ENCODE measurements at regions not wholly inside any gene's neighbourhood (a gene's known extent, or its start where the extent isn't known, plus 50 kb on each side); places are given as distances from the start of the nearest gene placed in this dataset.

- Histone ChIP-seq H3K23me2 (ENCODE audit: insufficient read length, low read depth, low read length, poor library complexity, severe bottlenecking) (no peaks in the 10 kb centered on the region), H4K91ac (ENCODE audit: insufficient read length, low read depth, low read length) (no peak overlapping the region), H3K4me1 (ENCODE audit: insufficient read depth, low read length) (no peaks in the 10 kb centered on the region), H3K14ac (ENCODE audit: insufficient read depth, low read length) (no peak overlapping the region), H3K18ac (ENCODE audit: insufficient read length, low read depth, low read length) (no peak overlapping the region), H3K4me2 (ENCODE audit: insufficient read depth, insufficient read length, low read length) (no peak overlapping the region), H2BK12ac (ENCODE audit: insufficient read length, low read depth, low read length) (no peak overlapping the region), H2BK5ac (ENCODE audit: insufficient read length, low read length) (no peak overlapping the region), H4K8ac (replicated peaks; ENCODE audit: insufficient read length, low read depth, low read length) (no peak overlapping the region), H4K20me1 (ENCODE audit: control insufficient read depth, insufficient read depth, insufficient read length) (no peaks in the 10 kb centered on the region), H3K27ac (ENCODE audit: insufficient read length, low read depth, low read length) (no peak overlapping the region), H2AFZ (ENCODE audit: low read length) (no peak overlapping the region), H3K27me3 (ENCODE audit: insufficient read depth, low read length) (no peaks in the 10 kb centered on the region), H3K79me2 (ENCODE audit: insufficient read depth, low read length) (no peaks in the 10 kb centered on the region), H2BK20ac (ENCODE audit: low read depth, low read length, poor library complexity, severe bottlenecking) (no peak overlapping the region), H2AK5ac (ENCODE audit: insufficient read length, low read length) (no peak overlapping the region), H3K23ac (ENCODE audit: insufficient read length, low read depth, low read length) (no peak overlapping the region), H3K56ac (ENCODE audit: insufficient read length, low read depth, low read length) (no peak overlapping the region), H3K9ac (ENCODE audit: extremely low read depth, insufficient read length, low read length) (no peak overlapping the region), H3T11ph (ENCODE audit: low read length) (no peak overlapping the region), H4K5ac (ENCODE audit: insufficient read length, low read depth, low read length) (no peak overlapping the region), H2BK15ac (ENCODE audit: low read depth, low read length) (no peak overlapping the region), H2BK120ac (ENCODE audit: low read depth, low read length, poor library complexity, severe bottlenecking) (no peak overlapping the region), H3K79me1 (ENCODE audit: insufficient read depth, low read depth, low read length, poor library complexity, severe bottlenecking) (no peaks in the 10 kb centered on the region), H3K4ac (ENCODE audit: low read depth, low read length) (no peak overlapping the region), H3K9me3 (ENCODE audit: control insufficient read depth, low read depth, low read length) (no peaks in the 10 kb centered on the region)
- Mint-ChIP-seq H3K27ac (no peak overlapping the region), H3K36me3 (ENCODE audit: insufficient read depth in 1 of 3, low read depth in 3 of 3) (peaks cover 3 to 5% (median 4%) of the 10 kb centered on the region in 3 experiments; a peak in 4 of 7 replicates), H3K4me1 (no peaks in the 10 kb centered on the region), H3K4me3 (no peak overlapping the region), H3K27me3 (ENCODE audit: low read depth) (no peaks in the 10 kb centered on the region), H3K9me3 (peaks cover 5 to 13% of the 10 kb centered on the region in 2 experiments; a peak in 3 of 5 replicates)
- no peak for DNase-seq
- TF ChIP-seq, protein P1, sequence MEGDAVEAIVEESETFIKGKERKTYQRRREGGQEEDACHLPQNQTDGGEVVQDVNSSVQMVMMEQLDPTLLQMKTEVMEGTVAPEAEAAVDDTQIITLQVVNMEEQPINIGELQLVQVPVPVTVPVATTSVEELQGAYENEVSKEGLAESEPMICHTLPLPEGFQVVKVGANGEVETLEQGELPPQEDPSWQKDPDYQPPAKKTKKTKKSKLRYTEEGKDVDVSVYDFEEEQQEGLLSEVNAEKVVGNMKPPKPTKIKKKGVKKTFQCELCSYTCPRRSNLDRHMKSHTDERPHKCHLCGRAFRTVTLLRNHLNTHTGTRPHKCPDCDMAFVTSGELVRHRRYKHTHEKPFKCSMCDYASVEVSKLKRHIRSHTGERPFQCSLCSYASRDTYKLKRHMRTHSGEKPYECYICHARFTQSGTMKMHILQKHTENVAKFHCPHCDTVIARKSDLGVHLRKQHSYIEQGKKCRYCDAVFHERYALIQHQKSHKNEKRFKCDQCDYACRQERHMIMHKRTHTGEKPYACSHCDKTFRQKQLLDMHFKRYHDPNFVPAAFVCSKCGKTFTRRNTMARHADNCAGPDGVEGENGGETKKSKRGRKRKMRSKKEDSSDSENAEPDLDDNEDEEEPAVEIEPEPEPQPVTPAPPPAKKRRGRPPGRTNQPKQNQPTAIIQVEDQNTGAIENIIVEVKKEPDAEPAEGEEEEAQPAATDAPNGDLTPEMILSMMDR (conservative IDR thresholded peaks at IDR 0.05): no peak
- no CpG with 5 or more reads among the region's 2 CpGs for WGBS (ENCODE audit: extremely low coverage, insufficient read length, low lambda C conversion rate)
Observed at GRCh38 chr13:107886118-107886517, 329.2 kb downstream of the LIG4 start.

All from H9 (cell line).